ENCODE measurements at regions not wholly inside any gene's neighbourhood (a gene's known extent, or its start where the extent isn't known, plus 50 kb on each side); places are given as distances from the start of the nearest gene placed in this dataset.

- peaks cover 5% of the 10 kb centered on the region for H3K4me1 Mint-ChIP-seq (ENCODE audit: low read depth, unreplicated experiment)
- Histone ChIP-seq H3K4me3 (ENCODE audit: low read depth, low read length) (no peak overlapping the region), H3K9me3 (0 out of 2 replicates have a peak, but pooled peaks cover 4% of the 10 kb centered on the region), H3K4me1 (peaks cover 9% of the 10 kb centered on the region), H3K36me3 (ENCODE audit: control insufficient read depth, insufficient read depth, low read length) (no peaks in the 10 kb centered on the region), H3K27me3 (replicated peaks; ENCODE audit: control insufficient read depth, insufficient read depth, low read length) (no peaks in the 10 kb centered on the region)
- ChIA-PET POLR2A (no interaction called here), CTCF (no interaction called here)
- no peak overlapping the region for H3K27ac Mint-ChIP-seq (ENCODE audit: unreplicated experiment)
- intact Hi-C loops (cut with micrococcal nuclease; ENCODE audit: unreplicated experiment) = no loop called here
- H3K27me3 Mint-ChIP-seq (ENCODE audit: insufficient read depth, unreplicated experiment) = no peaks in the 10 kb centered on the region
- BruUV-seq (replicated peaks) = no TSS peak
- no peaks in the 10 kb centered on the region for H3K36me3 Mint-ChIP-seq (ENCODE audit: insufficient read depth, unreplicated experiment)
- TF ChIP-seq CTCF (IDR thresholded peaks at IDR 0.05; ENCODE audit: insufficient read depth in 1 of 2, low read depth in 1 of 2, low read length in 1 of 2, severe bottlenecking in 1 of 2, unreplicated experiment in 1 of 2) = no peak
- no peak overlapping the region for H3K4me3 Mint-ChIP-seq (ENCODE audit: unreplicated experiment)
- H3K9me3 Mint-ChIP-seq (ENCODE audit: unreplicated experiment) = peaks cover 16% of the 10 kb centered on the region
- no peak for DNase-seq
Measured at GRCh38 chr1:218942431-218942830, 231.2 kb upstream of the LYPLAL1 start.

GRCh38 chr1:218943371-218943770 lies 230.3 kb upstream of the LYPLAL1 start:
- no peaks in the 10 kb centered on the region for H3K36me3 Mint-ChIP-seq (ENCODE audit: insufficient read depth, unreplicated experiment)
- intact Hi-C loops (cut with micrococcal nuclease; ENCODE audit: unreplicated experiment) = no loop called here
- CTCF ChIA-PET = no interaction called here
- H3K27ac Mint-ChIP-seq (ENCODE audit: unreplicated experiment) = no peak overlapping the region
- no peaks in the 10 kb centered on the region for H3K36me3 ChIP-seq (ENCODE audit: control insufficient read depth, insufficient read depth, low read length)
- H3K9me3 ChIP-seq = 0 out of 2 replicates have a peak, but pooled peaks cover 4% of the 10 kb centered on the region
- POLR2A ChIA-PET = no interaction called here
- H3K4me1 Mint-ChIP-seq (ENCODE audit: low read depth, unreplicated experiment) = peaks cover 9% of the 10 kb centered on the region
- TF ChIP-seq CTCF (IDR thresholded peaks at IDR 0.05; ENCODE audit: insufficient read depth in 1 of 2, low read depth in 1 of 2, low read length in 1 of 2, severe bottlenecking in 1 of 2, unreplicated experiment in 1 of 2) = no peak
- peaks cover 23% of the 10 kb centered on the region for H3K9me3 Mint-ChIP-seq (ENCODE audit: unreplicated experiment)
- H3K4me3 Mint-ChIP-seq (ENCODE audit: unreplicated experiment) = no peak overlapping the region
- H3K4me3 ChIP-seq (ENCODE audit: low read depth, low read length) = no peak overlapping the region
- H3K27me3 Mint-ChIP-seq (ENCODE audit: insufficient read depth, unreplicated experiment) = no peaks in the 10 kb centered on the region
- H3K4me1 ChIP-seq = peaks cover 9% of the 10 kb centered on the region
- no peaks in the 10 kb centered on the region for H3K27me3 ChIP-seq (replicated peaks; ENCODE audit: control insufficient read depth, insufficient read depth, low read length)
- no peak for DNase-seq
- no TSS peak for BruUV-seq (replicated peaks)

- DNase-seq = no peak
- TF ChIP-seq CTCF (IDR thresholded peaks at IDR 0.05; ENCODE audit: insufficient read depth in 1 of 2, low read depth in 1 of 2, low read length in 1 of 2, severe bottlenecking in 1 of 2, unreplicated experiment in 1 of 2) = no peak
- Histone ChIP-seq H3K27me3 (replicated peaks; ENCODE audit: control insufficient read depth, insufficient read depth, low read length) (no peaks in the 10 kb centered on the region), H3K9me3 (peaks cover 8% of the 10 kb centered on the region; the same call in 1 of the 2 replicates), H3K4me1 (peaks cover 9% of the 10 kb centered on the region), H3K4me3 (ENCODE audit: low read depth, low read length) (no peak overlapping the region), H3K36me3 (ENCODE audit: control insufficient read depth, insufficient read depth, low read length) (no peaks in the 10 kb centered on the region)
- peaks cover 18% of the 10 kb centered on the region for H3K9me3 Mint-ChIP-seq (ENCODE audit: unreplicated experiment)
- no TSS peak for BruUV-seq (replicated peaks)
- no peaks in the 10 kb centered on the region for H3K36me3 Mint-ChIP-seq (ENCODE audit: insufficient read depth, unreplicated experiment)
- POLR2A ChIA-PET = no interaction called here
- H3K4me3 Mint-ChIP-seq (ENCODE audit: unreplicated experiment) = no peak overlapping the region
- peaks cover 12% of the 10 kb centered on the region for H3K4me1 Mint-ChIP-seq (ENCODE audit: low read depth, unreplicated experiment)
- H3K27me3 Mint-ChIP-seq (ENCODE audit: insufficient read depth, unreplicated experiment) = no peaks in the 10 kb centered on the region
- no peak overlapping the region for H3K27ac Mint-ChIP-seq (ENCODE audit: unreplicated experiment)
- intact Hi-C loops (cut with micrococcal nuclease; ENCODE audit: unreplicated experiment) = no loop called here
- CTCF ChIA-PET = no interaction called here
Measured at GRCh38 chr1:218945050-218945449, 228.6 kb upstream of the LYPLAL1 start.
